Lower lobe of right lung (tissue), 2 donors: ENCODE measurements at regions not wholly inside any gene's neighbourhood (a gene's known extent, or its start where the extent isn't known, plus 50 kb on each side); places are given as distances from the start of the nearest gene placed in this dataset.
A peak's percentile ranks its signal among the peaks of the same experiment; 100 is the strongest.

Experiments
- ATAC-seq, 2 donors: fragments of 200-7000 bp; cut with Tn5 transposase; one replicate each; pipeline ENCODE4 v1.9.1; 2020 to 2022; ENCODE audit warnings: mild to moderate bottlenecking in 2 of 2, moderate library complexity in 2 of 2
- DNase-seq: peaks from one replicate; pipeline ENCODE4 v3.0.0-alpha.2; 2020
- H3K27ac ChIP-seq: fragments of 200-600 bp; one replicate; pipeline ENCODE4 v1.8.0; 2022
- H3K27me3 ChIP-seq: fragments of 200-600 bp; one replicate; pipeline ENCODE4 v1.8.0; 2022; ENCODE audit warnings: low read depth
- H3K36me3 ChIP-seq: fragments of 200-600 bp; one replicate; pipeline ENCODE4 v1.8.0; 2022; ENCODE audit warnings: mild to moderate bottlenecking
- H3K4me1 ChIP-seq: fragments of 200-600 bp; one replicate; pipeline ENCODE4 v1.8.0; 2022
- H3K4me3 ChIP-seq: fragments of 200-600 bp; one replicate; pipeline ENCODE4 v1.8.0; 2022; ENCODE audit warnings: mild to moderate bottlenecking
- H3K9me3 ChIP-seq: fragments of 200-600 bp; one replicate; pipeline ENCODE4 v1.8.0; 2022
- CTCF ChIP-seq: fragments of 200-600 bp; IDR thresholded peaks from one replicate; pipeline ENCODE4 v1.8.0; 2022; ENCODE audit warnings: antibody characterized with exemption, mild to moderate bottlenecking
- intact Hi-C: fragments of 100-400 bp; cut with DNase I; formaldehyde crosslinking; loops from one replicate; pipeline ENCODE4 v1.11.0; 2022
- donor health status: DM: no; HTN: yes; CAD: no; lungs with severe emphysema.

GRCh38 chr5:56359809-56360685 is 126.9 kb upstream of the ANKRD55 start:
- H3K27me3 ChIP-seq, result no peaks in the 10 kb centered on the region
- H3K27ac ChIP-seq, result no peak overlapping the region
- ATAC-seq (no peak), DNase-seq (no peak)
- no peaks in the 10 kb centered on the region for H3K9me3 ChIP-seq
- intact Hi-C loops, result no loop called here
- TF ChIP-seq CTCF, result no peak
- H3K36me3 ChIP-seq, result no peaks in the 10 kb centered on the region
- H3K4me1 ChIP-seq, result peaks cover 5% of the 10 kb centered on the region
- H3K4me3 ChIP-seq, result no peak overlapping the region

GRCh38 chr5:56358703-56359681 is 125.9 kb upstream of the ANKRD55 start:
- peak; percentile 47 to 76 for ATAC-seq
- no peaks in the 10 kb centered on the region for H3K9me3 ChIP-seq
- no peak for DNase-seq
- no peak overlapping the region for H3K27ac ChIP-seq
- H3K36me3 ChIP-seq, result no peaks in the 10 kb centered on the region
- peaks cover 5% of the 10 kb centered on the region for H3K4me1 ChIP-seq
- intact Hi-C loops, result no loop called here
- no peak overlapping the region for H3K4me3 ChIP-seq
- TF ChIP-seq CTCF, result no peak
- H3K27me3 ChIP-seq, result no peaks in the 10 kb centered on the region

- Histone ChIP-seq H3K9me3 (no peaks in the 10 kb centered on the region), H3K4me1 (peaks cover 5% of the 10 kb centered on the region), H3K4me3 (no peak overlapping the region), H3K36me3 (no peaks in the 10 kb centered on the region), H3K27ac (no peak overlapping the region), H3K27me3 (no peaks in the 10 kb centered on the region)
- intact Hi-C loops, result no loop called here
- ATAC-seq (no peak), DNase-seq (no peak)
- TF ChIP-seq CTCF, result no peak
These were observed 124.9 kb upstream of the ANKRD55 start for GRCh38 chr5:56358046-56358445.

GRCh38 chr5:56357426-56357825 is 124.3 kb upstream of the ANKRD55 start:
- intact Hi-C loops, result no loop called here
- no peak for TF ChIP-seq CTCF
- DNase-seq, result no peak
- H3K4me1 ChIP-seq, result peaks cover 6% of the 10 kb centered on the region
- no peaks in the 10 kb centered on the region for H3K9me3 ChIP-seq
- ATAC-seq, result no peak
- H3K4me3 ChIP-seq, result no peak overlapping the region
- no peak overlapping the region for H3K27ac ChIP-seq
- H3K27me3 ChIP-seq, result no peaks in the 10 kb centered on the region
- H3K36me3 ChIP-seq, result no peaks in the 10 kb centered on the region

GRCh38 chr5:56356836-56357160 is 123.7 kb upstream of the ANKRD55 start:
- Histone ChIP-seq H3K27ac (no peak overlapping the region), H3K27me3 (no peaks in the 10 kb centered on the region), H3K4me3 (no peak overlapping the region), H3K4me1 (peaks cover 9% of the 10 kb centered on the region), H3K36me3 (no peaks in the 10 kb centered on the region), H3K9me3 (no peaks in the 10 kb centered on the region)
- ATAC-seq (no peak), DNase-seq (no peak)
- no peak for TF ChIP-seq CTCF
- intact Hi-C loops, result no loop called here
